ENCODE measurements at regions not wholly inside any gene's neighbourhood (a gene's known extent, or its start where the extent isn't known, plus 50 kb on each side); places are given as distances from the start of the nearest gene placed in this dataset.

GRCh38 chr3:117450026-117450425, 740.4 kb downstream of the TUSC7 start:
- no peak overlapping the region for H3K4me3 ChIP-seq (ENCODE audit: control insufficient read depth, low read depth, low read length)
- no peak for DNase-seq (ENCODE audit: low read depth)
- no peak for TF ChIP-seq CTCF (IDR thresholded peaks at IDR 0.05; ENCODE audit: control insufficient read depth, insufficient read depth, low read depth, low read length, missing control alignments)

- H3K4me3 ChIP-seq (ENCODE audit: control insufficient read depth, low read depth, low read length) = no peak overlapping the region
- DNase-seq (ENCODE audit: low read depth) = no peak
- no peak for TF ChIP-seq CTCF (IDR thresholded peaks at IDR 0.05; ENCODE audit: control insufficient read depth, insufficient read depth, low read depth, low read length, missing control alignments)
Measured at GRCh38 chr3:117454254-117454653, 744.7 kb downstream of the TUSC7 start.

- TF ChIP-seq CTCF (IDR thresholded peaks at IDR 0.05; ENCODE audit: control insufficient read depth, insufficient read depth, low read depth, low read length, missing control alignments) = no peak
- H3K4me3 ChIP-seq (ENCODE audit: control insufficient read depth, low read depth, low read length) = no peak overlapping the region
- DNase-seq (ENCODE audit: low read depth) = no peak
Measured at GRCh38 chr3:117454908-117455307, 745.3 kb downstream of the TUSC7 start.

GRCh38 chr3:117455782-117456181, 746.2 kb downstream of the TUSC7 start:
- no peak overlapping the region for H3K4me3 ChIP-seq (ENCODE audit: control insufficient read depth, low read depth, low read length)
- no peak for DNase-seq (ENCODE audit: low read depth)
- no peak for TF ChIP-seq CTCF (IDR thresholded peaks at IDR 0.05; ENCODE audit: control insufficient read depth, insufficient read depth, low read depth, low read length, missing control alignments)

- DNase-seq (ENCODE audit: low read depth) = no peak
- no peak overlapping the region for H3K4me3 ChIP-seq (ENCODE audit: control insufficient read depth, low read depth, low read length)
- TF ChIP-seq CTCF (IDR thresholded peaks at IDR 0.05; ENCODE audit: control insufficient read depth, insufficient read depth, low read depth, low read length, missing control alignments) = no peak
Measured at GRCh38 chr3:117463276-117464115, 753.9 kb downstream of the TUSC7 start.

GRCh38 chr3:117471831-117472230, 762.3 kb downstream of the TUSC7 start:
- TF ChIP-seq CTCF (IDR thresholded peaks at IDR 0.05; ENCODE audit: control insufficient read depth, insufficient read depth, low read depth, low read length, missing control alignments) = no peak
- H3K4me3 ChIP-seq (ENCODE audit: control insufficient read depth, low read depth, low read length) = no peak overlapping the region
- DNase-seq (ENCODE audit: low read depth) = no peak
